Spleen (tissue), 11 donors: ENCODE measurements at regions not wholly inside any gene's neighbourhood (a gene's known extent, or its start where the extent isn't known, plus 50 kb on each side); places are given as distances from the start of the nearest gene placed in this dataset.

Experiments used
- DNase-seq: peaks from one replicate; pipeline ENCODE4 v3.0.0-alpha.2; 2020
- H3K27ac ChIP-seq, 8 donors: fragments of 200-600 bp; sonication (generic) in 7 of 8; 1 replicate in 4 of 8; 2 replicates in 4 of 8; pipeline versions ENCODE4 v1.5.0 to v1.8.0; 2016 to 2021; ENCODE audit warnings: inconsistent platforms in 4 of 8, mild to moderate bottlenecking in 4 of 8, moderate library complexity in 1 of 8
- H3K27me3 ChIP-seq, 7 donors: fragments of 200-600 bp; sonication (generic) in 6 of 7; replicated peaks in 1 of 7; 1 replicate in 4 of 7; 2 replicates in 3 of 7; pipeline versions ENCODE4 v1.5.0 to v1.8.0; 2016 to 2021; ENCODE audit warnings: inconsistent platforms in 3 of 7, mild to moderate bottlenecking in 1 of 7
- H3K36me3 ChIP-seq, 6 donors: fragments of 200-600 bp; sonication (generic) in 5 of 6; 1 replicate in 4 of 6; 2 replicates in 2 of 6; pipeline versions ENCODE4 v1.5.0 to v1.8.0; 2016 to 2021; ENCODE audit warnings: inconsistent platforms in 2 of 6
- H3K4me1 ChIP-seq, 6 donors: fragments of 200-600 bp; sonication (generic) in 5 of 6; 1 replicate in 3 of 6; 2 replicates in 3 of 6; pipeline versions ENCODE4 v1.5.0 to v1.8.0; 2016 to 2021; ENCODE audit warnings: inconsistent platforms in 3 of 6
- H3K4me3 ChIP-seq, 8 donors: fragments of 200-600 bp; sonication (generic) in 7 of 8; 1 replicate in 4 of 8; 2 replicates in 4 of 8; pipeline versions ENCODE4 v1.5.0 to v1.8.0; 2016 to 2021; ENCODE audit warnings: inconsistent platforms in 4 of 8, mild to moderate bottlenecking in 4 of 8, moderate library complexity in 2 of 8
- H3K9me3 ChIP-seq, 8 donors: fragments of 200-600 bp; sonication (generic) in 7 of 8; 1 replicate in 4 of 8; 2 replicates in 4 of 8; pipeline versions ENCODE4 v1.5.0 to v1.8.0; 2016 to 2021; ENCODE audit warnings: inconsistent platforms in 4 of 8
- POLR2A ChIP-seq, 3 donors: fragments of 450-650 bp; IDR thresholded peaks; one replicate each; pipeline ENCODE4 v1.5.1; 2017; ENCODE audit warnings: antibody characterized with exemption in 3 of 3, mild to moderate bottlenecking in 1 of 3
- POLR2AphosphoS5 ChIP-seq, 3 donors: sonication (generic); formaldehyde crosslinking; IDR thresholded peaks; one replicate each; pipeline ENCODE4 v1.5.1; 2017; ENCODE audit warnings: antibody characterized with exemption in 3 of 3
- WGBS, 5 donors: extraction: QIAGEN DNeasy Blood & Tissue Kit in 3 of 5; methylation state at CpG; one replicate each; pipeline versions ENCODE4 v1.1.5 to v1.1.7; 2013 to 2018; 5-methylcytosine and 5-hydroxymethylcytosine counted together
- intact Hi-C: fragments of 100-400 bp; cut with DNase I; formaldehyde crosslinking; loops from one replicate; pipeline ENCODE4 v1.15.0; 2023; ENCODE audit warnings: low total_unique reads
- TF ChIP-seq, protein P1 (sequence below), 11 experiments: fragments of 200-600 bp in 7 of 11; fragments of 450-650 bp in 4 of 11; sonication (generic) in 4 of 11; IDR thresholded peaks in 8 of 11; conservative IDR thresholded peaks in 3 of 11; 1 replicate in 7 of 11; 2 replicates in 4 of 11; pipeline versions ENCODE4 v1.4.0 to v1.8.0; 2016 to 2021; ENCODE audit warnings: antibody characterized with exemption in 11 of 11, inconsistent platforms in 4 of 11, mild to moderate bottlenecking in 1 of 11
- donor health status: healthy with polysubstance abuse.
- donor health status: DM: no; HTN: no; CAD: no; lungs with moderate emphysema.
- donor health status: DM: no; HTN: no; CAD: no.
- donor health status: Bipolar disorder and iron deficiency.
- donor health status: healthy.
- donor health status: DM: no; HTN: no; CAD: no.
- donor health status: DM: yes; HTN: yes; CAD: no.

- Histone ChIP-seq H3K27me3 (peaks cover 0 to 4% (median 0%) of the 10 kb centered on the region in 7 donors), H3K36me3 (no peaks in the 10 kb centered on the region), H3K4me1 (no peaks in the 10 kb centered on the region), H3K9me3 (no peaks in the 10 kb centered on the region), H3K4me3 (no peak overlapping the region), H3K27ac (no peak overlapping the region)
- TF ChIP-seq, protein P1, sequence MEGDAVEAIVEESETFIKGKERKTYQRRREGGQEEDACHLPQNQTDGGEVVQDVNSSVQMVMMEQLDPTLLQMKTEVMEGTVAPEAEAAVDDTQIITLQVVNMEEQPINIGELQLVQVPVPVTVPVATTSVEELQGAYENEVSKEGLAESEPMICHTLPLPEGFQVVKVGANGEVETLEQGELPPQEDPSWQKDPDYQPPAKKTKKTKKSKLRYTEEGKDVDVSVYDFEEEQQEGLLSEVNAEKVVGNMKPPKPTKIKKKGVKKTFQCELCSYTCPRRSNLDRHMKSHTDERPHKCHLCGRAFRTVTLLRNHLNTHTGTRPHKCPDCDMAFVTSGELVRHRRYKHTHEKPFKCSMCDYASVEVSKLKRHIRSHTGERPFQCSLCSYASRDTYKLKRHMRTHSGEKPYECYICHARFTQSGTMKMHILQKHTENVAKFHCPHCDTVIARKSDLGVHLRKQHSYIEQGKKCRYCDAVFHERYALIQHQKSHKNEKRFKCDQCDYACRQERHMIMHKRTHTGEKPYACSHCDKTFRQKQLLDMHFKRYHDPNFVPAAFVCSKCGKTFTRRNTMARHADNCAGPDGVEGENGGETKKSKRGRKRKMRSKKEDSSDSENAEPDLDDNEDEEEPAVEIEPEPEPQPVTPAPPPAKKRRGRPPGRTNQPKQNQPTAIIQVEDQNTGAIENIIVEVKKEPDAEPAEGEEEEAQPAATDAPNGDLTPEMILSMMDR (IDR thresholded peaks at IDR 0.05 in 8 of 11, conservative IDR thresholded peaks at IDR 0.05 in 3 of 11): no peak
- TF ChIP-seq POLR2AphosphoS5 (IDR thresholded peaks at IDR 0.05): no peak
- no peak for TF ChIP-seq POLR2A (IDR thresholded peaks at IDR 0.05)
- WGBS, 5 donors: 59 to 73% (median 68%) methylated on average over 5 of the region's 5 CpGs
- no peak for DNase-seq
- intact Hi-C loops: no loop called here
Observed at GRCh38 chr6:40885139-40885774, 153.8 kb downstream of the UNC5CL start.

DNA sequence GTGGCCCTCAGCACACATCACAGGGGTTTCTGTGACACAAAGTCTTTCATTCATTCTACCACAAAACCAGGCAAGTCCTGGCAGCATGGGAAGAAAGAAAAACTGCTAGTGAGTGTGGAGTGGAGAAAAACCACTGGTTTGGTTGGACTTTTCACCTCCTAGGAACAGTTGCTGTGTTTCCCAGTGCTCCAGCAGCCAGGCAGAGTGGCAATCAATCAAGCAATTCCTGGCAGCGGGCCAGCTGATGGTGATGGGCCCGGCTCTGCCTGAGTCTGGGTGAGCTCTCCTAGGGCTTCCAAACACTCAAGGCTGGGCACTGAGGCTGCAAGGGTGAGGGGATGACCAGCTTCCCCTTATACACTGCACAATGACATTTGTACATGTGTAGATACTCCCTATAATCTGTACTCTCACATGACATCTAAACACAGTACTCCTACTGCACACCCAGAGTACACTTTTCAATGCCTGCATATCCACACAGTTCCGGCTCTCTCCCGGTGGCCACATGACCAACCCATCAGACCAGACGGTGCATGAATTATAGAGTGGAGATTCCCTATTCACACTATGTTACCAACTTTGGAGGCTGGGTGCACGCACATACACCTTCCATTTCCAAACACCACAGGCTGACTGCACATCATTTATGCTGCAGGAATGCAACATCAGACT is 156.6 kb downstream of the UNC5CL start:
- 73 to 80% (median 79%) methylated on average over 6 of the region's 6 CpGs for WGBS, 5 donors
- H3K4me1 ChIP-seq: no peaks in the 10 kb centered on the region
- H3K27me3 ChIP-seq: peaks cover 0 to 17% (median 0%) of the 10 kb centered on the region in 7 donors
- no peak for DNase-seq
- intact Hi-C loops: no loop called here
- H3K9me3 ChIP-seq: peaks cover 0 to 18% (median 11%) of the 10 kb centered on the region in 8 donors
- TF ChIP-seq, protein P1 (IDR thresholded peaks at IDR 0.05 in 8 of 11, conservative IDR thresholded peaks at IDR 0.05 in 3 of 11): no peak
- no peak for TF ChIP-seq POLR2A (IDR thresholded peaks at IDR 0.05)
- TF ChIP-seq POLR2AphosphoS5 (IDR thresholded peaks at IDR 0.05): no peak
- H3K27ac ChIP-seq: no peak overlapping the region
- no peak overlapping the region for H3K4me3 ChIP-seq
- no peaks in the 10 kb centered on the region for H3K36me3 ChIP-seq

DNA sequence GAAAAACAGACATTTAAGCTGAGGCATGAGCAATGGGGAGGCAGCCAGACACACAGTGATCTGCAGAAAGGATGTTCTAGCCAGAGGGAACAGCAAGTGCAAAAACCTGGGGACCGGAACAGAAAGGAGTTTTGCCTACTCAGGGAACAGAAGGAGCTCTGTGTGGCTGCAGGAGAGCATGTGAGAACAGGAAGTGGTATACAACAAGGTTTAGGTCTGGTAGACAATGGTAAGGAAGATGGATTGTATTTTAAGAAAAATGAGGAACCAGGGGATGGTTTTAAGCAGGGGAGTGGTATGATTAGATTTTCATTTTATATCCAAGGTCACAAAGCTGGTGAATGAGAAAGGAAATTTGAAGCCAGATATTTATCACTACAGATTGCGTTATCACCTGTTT is 157.5 kb downstream of the UNC5CL start:
- intact Hi-C loops: no loop called here
- Histone ChIP-seq H3K36me3 (no peaks in the 10 kb centered on the region), H3K4me1 (no peaks in the 10 kb centered on the region), H3K9me3 (peaks cover 0 to 18% (median 11%) of the 10 kb centered on the region in 8 donors), H3K27me3 (peaks cover 0 to 27% (median 0%) of the 10 kb centered on the region in 7 donors), H3K4me3 (no peak overlapping the region), H3K27ac (no peak overlapping the region)
- 47 to 64% (median 58%) methylated on average over 2 of the region's 2 CpGs for WGBS, 5 donors
- DNase-seq: no peak
- TF ChIP-seq POLR2A (IDR thresholded peaks at IDR 0.05) (no peak), POLR2AphosphoS5 (IDR thresholded peaks at IDR 0.05) (no peak)
- TF ChIP-seq, protein P1 (IDR thresholded peaks at IDR 0.05 in 8 of 11, conservative IDR thresholded peaks at IDR 0.05 in 3 of 11): no peak

GRCh38 chr6:40880906-40881305 is 158.1 kb downstream of the UNC5CL start:
- Histone ChIP-seq H3K4me3 (no peak overlapping the region), H3K9me3 (peaks cover 0 to 18% (median 11%) of the 10 kb centered on the region in 8 donors), H3K27me3 (peaks cover 0 to 30% (median 0%) of the 10 kb centered on the region in 7 donors), H3K27ac (no peak overlapping the region), H3K36me3 (no peaks in the 10 kb centered on the region), H3K4me1 (no peaks in the 10 kb centered on the region)
- no peak for DNase-seq
- WGBS, 5 donors: 79 to 95% (median 88%) methylated on average over 2 of the region's 2 CpGs
- TF ChIP-seq POLR2AphosphoS5 (IDR thresholded peaks at IDR 0.05): no peak
- no peak for TF ChIP-seq POLR2A (IDR thresholded peaks at IDR 0.05)
- intact Hi-C loops: no loop called here
